Gastroesophageal sphincter (tissue), 3 donors: ENCODE measurements at regions not wholly inside any gene's neighbourhood (a gene's known extent, or its start where the extent isn't known, plus 50 kb on each side); places are given as distances from the start of the nearest gene placed in this dataset.
A peak's percentile ranks its signal among the peaks of the same experiment; 100 is the strongest.

Experiments used
- EP300 ChIP-seq: sonication (generic); formaldehyde crosslinking; IDR thresholded peaks from one replicate; pipeline ENCODE4 v1.6.1; 2017; ENCODE audit warnings: antibody characterized with exemption, mild to moderate bottlenecking
- POLR2A ChIP-seq, 2 donors: fragments of 450-650 bp; IDR thresholded peaks; one replicate each; pipeline ENCODE4 v1.6.1; 2017; ENCODE audit warnings: antibody characterized with exemption in 2 of 2, mild to moderate bottlenecking in 2 of 2, moderate library complexity in 1 of 2
- POLR2AphosphoS5 ChIP-seq: sonication (generic); formaldehyde crosslinking; IDR thresholded peaks from one replicate; pipeline ENCODE4 v1.6.1; 2017; ENCODE audit warnings: antibody characterized with exemption
- TF ChIP-seq, protein P1 (sequence below), 4 experiments: fragments of 200-600 bp in 2 of 4; fragments of 450-650 bp in 2 of 4; sonication (generic) in 1 of 4; IDR thresholded peaks; one replicate each; pipeline ENCODE4 v1.5.1; 2017 to 2019; ENCODE audit warnings: antibody characterized with exemption in 4 of 4, mild to moderate bottlenecking in 2 of 4, moderate library complexity in 2 of 4

DNA sequence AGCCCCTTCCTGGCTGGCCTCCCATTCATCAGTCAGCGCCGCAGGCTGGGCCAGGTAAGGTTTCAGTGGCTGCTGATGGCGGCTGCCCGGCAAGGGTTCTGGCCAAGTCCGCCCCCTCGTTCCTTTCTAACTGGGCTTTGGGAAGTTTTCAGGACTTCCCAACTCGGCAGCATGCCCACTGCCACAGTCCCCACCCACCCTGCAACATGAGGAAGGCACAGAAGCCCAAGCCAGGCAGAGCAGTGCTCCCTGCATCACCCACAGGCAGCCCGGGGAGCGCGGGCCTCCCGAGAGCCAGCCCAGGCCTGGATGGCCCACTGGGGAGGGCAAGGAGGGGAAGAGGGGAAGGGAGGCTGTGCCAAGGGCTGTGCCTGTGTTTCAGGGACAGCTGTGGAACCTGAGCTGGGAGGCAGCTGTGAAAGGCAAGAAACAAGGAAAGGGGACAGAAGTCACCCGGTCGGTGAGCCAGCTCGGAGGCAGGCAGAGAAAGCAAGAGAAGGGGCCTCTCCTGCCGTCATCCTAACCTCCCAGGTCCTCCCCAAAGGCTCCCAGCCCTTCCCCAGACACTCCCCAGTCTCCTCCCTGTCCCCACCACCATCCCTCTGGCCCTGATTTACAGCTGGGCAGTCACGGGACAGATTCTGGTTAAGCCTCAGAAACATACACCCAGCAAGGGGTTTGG is 73.9 kb downstream of the CPN2 start:
- TF ChIP-seq EP300 (no peak), POLR2AphosphoS5 (peak; percentile 53), POLR2A (IDR thresholded peaks at IDR 0.05) (no peak)
- TF ChIP-seq, protein P1, sequence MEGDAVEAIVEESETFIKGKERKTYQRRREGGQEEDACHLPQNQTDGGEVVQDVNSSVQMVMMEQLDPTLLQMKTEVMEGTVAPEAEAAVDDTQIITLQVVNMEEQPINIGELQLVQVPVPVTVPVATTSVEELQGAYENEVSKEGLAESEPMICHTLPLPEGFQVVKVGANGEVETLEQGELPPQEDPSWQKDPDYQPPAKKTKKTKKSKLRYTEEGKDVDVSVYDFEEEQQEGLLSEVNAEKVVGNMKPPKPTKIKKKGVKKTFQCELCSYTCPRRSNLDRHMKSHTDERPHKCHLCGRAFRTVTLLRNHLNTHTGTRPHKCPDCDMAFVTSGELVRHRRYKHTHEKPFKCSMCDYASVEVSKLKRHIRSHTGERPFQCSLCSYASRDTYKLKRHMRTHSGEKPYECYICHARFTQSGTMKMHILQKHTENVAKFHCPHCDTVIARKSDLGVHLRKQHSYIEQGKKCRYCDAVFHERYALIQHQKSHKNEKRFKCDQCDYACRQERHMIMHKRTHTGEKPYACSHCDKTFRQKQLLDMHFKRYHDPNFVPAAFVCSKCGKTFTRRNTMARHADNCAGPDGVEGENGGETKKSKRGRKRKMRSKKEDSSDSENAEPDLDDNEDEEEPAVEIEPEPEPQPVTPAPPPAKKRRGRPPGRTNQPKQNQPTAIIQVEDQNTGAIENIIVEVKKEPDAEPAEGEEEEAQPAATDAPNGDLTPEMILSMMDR (IDR thresholded peaks at IDR 0.05) = no peak
